Left ventricle myocardium inferior (tissue), 1 donor: ENCODE measurements at regions not wholly inside any gene's neighbourhood (a gene's known extent, or its start where the extent isn't known, plus 50 kb on each side); places are given as distances from the start of the nearest gene placed in this dataset.

Source experiments
- DNase-seq: peaks from one replicate; pipeline ENCODE4 v3.0.0-alpha.2; 2020
- H3K27ac ChIP-seq: fragments of 200-600 bp; replicated peaks from 2 replicates; pipeline ENCODE4 v1.8.0; 2021
- H3K27me3 ChIP-seq: fragments of 200-600 bp; 2 replicates; pipeline ENCODE4 v1.8.0; 2021; ENCODE audit warnings: low read depth
- H3K36me3 ChIP-seq: fragments of 200-600 bp; 2 replicates; pipeline ENCODE4 v1.8.0; 2021
- H3K4me1 ChIP-seq: fragments of 200-600 bp; 2 replicates; pipeline ENCODE4 v1.8.0; 2021
- H3K4me3 ChIP-seq: fragments of 200-600 bp; 2 replicates; pipeline ENCODE4 v1.8.0; 2021; ENCODE audit warnings: mild to moderate bottlenecking, moderate library complexity
- H3K9me3 ChIP-seq: fragments of 200-600 bp; replicated peaks from 2 replicates; pipeline ENCODE4 v1.8.0; 2021
- CTCF ChIP-seq: fragments of 200-600 bp; IDR thresholded peaks from 2 replicates; pipeline ENCODE4 v1.8.0; 2021; ENCODE audit warnings: antibody characterized with exemption, mild to moderate bottlenecking, borderline replicate concordance
- intact Hi-C: fragments of 100-400 bp; cut with micrococcal nuclease; formaldehyde crosslinking; loops from one replicate; pipeline ENCODE4 v1.11.0; 2022
- donor health status: DM: no; HTN: yes; CAD: no; lungs with severe emphysema.

- DNase-seq: peak; percentile 2
- H3K4me3 ChIP-seq: no peak overlapping the region
- intact Hi-C loops: no loop called here
- no peaks in the 10 kb centered on the region for H3K36me3 ChIP-seq
- H3K27ac ChIP-seq: no peak overlapping the region
- no peak for TF ChIP-seq CTCF
- peaks cover 36% of the 10 kb centered on the region for H3K27me3 ChIP-seq
- H3K9me3 ChIP-seq: peaks cover 22% of the 10 kb centered on the region
- H3K4me1 ChIP-seq: peaks cover 8% of the 10 kb centered on the region
These were observed 71.0 kb upstream of the ACTRT2 start for GRCh38 chr1:2949966-2950925.

DNA sequence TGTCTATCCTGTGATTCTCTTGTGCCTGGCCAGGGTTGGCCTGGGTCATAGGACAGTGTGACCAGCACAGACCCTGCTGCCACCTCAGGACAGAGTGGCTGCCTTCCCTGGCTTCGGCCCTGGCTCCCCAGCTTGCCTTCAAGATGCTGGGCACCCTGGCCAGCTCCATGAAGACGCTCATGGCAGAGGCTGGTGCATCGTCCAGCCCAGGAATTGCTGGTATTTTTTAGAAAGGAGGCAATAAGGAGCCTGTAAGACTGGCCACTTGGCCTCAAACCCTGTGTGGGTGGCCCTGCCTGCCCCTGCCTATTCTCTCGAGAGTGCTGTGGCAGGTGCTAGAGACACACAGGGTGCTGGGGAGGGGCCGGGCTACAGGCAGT is 70.4 kb upstream of the ACTRT2 start:
- Histone ChIP-seq H3K9me3 (peaks cover 29% of the 10 kb centered on the region), H3K36me3 (no peaks in the 10 kb centered on the region), H3K4me1 (peaks cover 8% of the 10 kb centered on the region), H3K4me3 (no peak overlapping the region), H3K27ac (no peak overlapping the region), H3K27me3 (peaks cover 31% of the 10 kb centered on the region)
- intact Hi-C loops: no loop called here
- TF ChIP-seq CTCF: no peak
- DNase-seq: peak; percentile 2

DNA sequence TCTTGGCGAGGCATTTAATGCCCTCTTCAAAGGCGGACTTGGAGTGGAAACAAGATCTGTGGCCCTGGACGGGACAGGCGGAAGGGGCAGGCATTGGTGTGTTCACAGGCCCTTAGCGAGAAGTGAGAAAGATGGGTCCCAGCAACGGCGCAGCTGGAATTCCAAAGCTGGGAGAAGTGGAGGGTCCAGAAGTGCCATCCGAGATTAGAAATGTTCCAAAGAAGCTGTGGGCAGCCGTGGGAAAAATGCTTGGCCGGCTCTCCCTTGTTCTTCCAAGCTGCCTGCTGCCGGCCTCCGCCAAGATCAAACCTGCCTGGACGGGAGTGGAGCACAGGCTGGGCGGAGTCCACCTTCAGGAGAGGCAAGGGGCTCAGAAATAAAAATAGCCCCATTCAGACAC is 69.4 kb upstream of the ACTRT2 start:
- Histone ChIP-seq H3K27ac (no peak overlapping the region), H3K27me3 (peaks cover 21% of the 10 kb centered on the region), H3K9me3 (peaks cover 36% of the 10 kb centered on the region), H3K4me3 (no peak overlapping the region), H3K4me1 (peaks cover 8% of the 10 kb centered on the region), H3K36me3 (no peaks in the 10 kb centered on the region)
- TF ChIP-seq CTCF: no peak
- peak; percentile 5 for DNase-seq
- intact Hi-C loops: no loop called here

DNA sequence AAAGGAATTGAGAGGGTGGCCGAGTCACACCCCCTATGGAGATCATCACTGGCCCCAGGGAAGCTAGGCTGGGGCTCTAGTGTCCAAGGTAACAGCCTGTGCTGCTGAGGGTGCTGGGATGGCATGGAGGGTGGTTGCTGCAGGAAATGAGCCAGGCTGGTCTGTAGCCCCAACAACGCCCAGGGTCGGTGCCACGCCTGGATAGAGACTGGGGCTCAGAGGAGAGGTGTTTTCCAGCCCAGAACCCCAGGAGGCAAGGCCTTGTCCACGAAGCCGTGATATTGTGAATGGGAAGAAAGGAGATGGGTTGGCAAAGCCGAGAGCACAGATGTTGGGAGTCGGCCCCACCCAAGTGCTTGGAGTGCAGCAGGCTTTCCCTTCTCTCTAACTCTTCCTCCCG is 68.9 kb upstream of the ACTRT2 start:
- H3K36me3 ChIP-seq: no peaks in the 10 kb centered on the region
- H3K27me3 ChIP-seq: peaks cover 16% of the 10 kb centered on the region
- intact Hi-C loops: no loop called here
- H3K4me1 ChIP-seq: peaks cover 8% of the 10 kb centered on the region
- H3K27ac ChIP-seq: no peak overlapping the region
- no peak overlapping the region for H3K4me3 ChIP-seq
- peak; percentile 6 for DNase-seq
- H3K9me3 ChIP-seq: peaks cover 41% of the 10 kb centered on the region
- no peak for TF ChIP-seq CTCF

DNA sequence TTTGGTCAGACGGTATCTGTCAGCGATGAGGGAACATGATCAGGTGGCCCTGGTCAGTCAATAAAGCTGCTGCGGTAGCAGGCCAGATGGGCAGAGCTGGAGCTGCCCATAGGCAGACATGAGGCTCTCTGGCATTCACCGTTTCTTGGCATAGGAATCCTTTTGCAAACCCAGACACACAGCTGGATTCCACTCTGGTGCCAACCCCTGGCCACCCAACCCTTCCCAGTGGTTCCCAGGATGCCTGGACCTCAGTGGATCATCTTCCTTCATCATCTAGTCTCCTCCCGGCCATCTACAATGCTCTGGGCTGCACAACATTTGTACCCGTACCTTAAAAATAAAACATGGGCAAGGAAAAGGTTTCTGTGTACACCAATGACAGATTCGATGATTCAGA is 68.3 kb upstream of the ACTRT2 start:
- Histone ChIP-seq H3K4me3 (no peak overlapping the region), H3K4me1 (peaks cover 8% of the 10 kb centered on the region), H3K27ac (no peak overlapping the region), H3K36me3 (no peaks in the 10 kb centered on the region), H3K9me3 (peaks cover 47% of the 10 kb centered on the region), H3K27me3 (peaks cover 12% of the 10 kb centered on the region)
- intact Hi-C loops: no loop called here
- no peak for DNase-seq
- TF ChIP-seq CTCF: no peak
